C4-2B (cell line): ENCODE measurements at regions not wholly inside any gene's neighbourhood (a gene's known extent, or its start where the extent isn't known, plus 50 kb on each side); places are given as distances from the start of the nearest gene placed in this dataset.
A peak's percentile ranks its signal among the peaks of the same experiment; 100 is the strongest.

Experiments
- H3K27ac ChIP-seq: fragments of 450-650 bp; 2 replicates; pipeline ENCODE4 v1.5.1; 2017
- ZFX ChIP-seq: fragments of 450-650 bp; IDR thresholded peaks from 2 replicates; pipeline ENCODE4 v1.6.1; 2017
- TF ChIP-seq, protein P1 (sequence below): fragments of 450-650 bp; conservative IDR thresholded peaks from 2 replicates; pipeline ENCODE4 v1.5.1; 2017; ENCODE audit warnings: mild to moderate bottlenecking

DNA sequence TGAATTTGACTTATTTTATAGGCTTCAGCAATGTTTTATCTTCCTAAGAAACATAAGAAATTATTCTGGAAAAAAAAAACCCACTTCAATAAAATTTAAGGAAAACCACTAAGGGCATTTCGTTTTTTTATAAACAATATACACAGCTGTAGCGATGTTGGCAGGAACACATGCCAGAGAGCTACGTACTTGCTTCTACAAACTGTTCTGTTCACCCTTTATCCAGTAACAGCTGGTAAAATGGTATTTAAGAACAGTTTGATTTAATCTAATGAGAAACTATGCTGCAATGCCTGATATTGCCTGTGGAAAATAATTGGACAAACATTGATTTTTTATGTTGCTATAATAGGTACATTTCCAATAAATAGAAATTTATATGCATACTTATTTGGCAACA, 137.2 kb upstream of the DACH1 start:
- no peak overlapping the region for H3K27ac ChIP-seq
- TF ChIP-seq, protein P1, sequence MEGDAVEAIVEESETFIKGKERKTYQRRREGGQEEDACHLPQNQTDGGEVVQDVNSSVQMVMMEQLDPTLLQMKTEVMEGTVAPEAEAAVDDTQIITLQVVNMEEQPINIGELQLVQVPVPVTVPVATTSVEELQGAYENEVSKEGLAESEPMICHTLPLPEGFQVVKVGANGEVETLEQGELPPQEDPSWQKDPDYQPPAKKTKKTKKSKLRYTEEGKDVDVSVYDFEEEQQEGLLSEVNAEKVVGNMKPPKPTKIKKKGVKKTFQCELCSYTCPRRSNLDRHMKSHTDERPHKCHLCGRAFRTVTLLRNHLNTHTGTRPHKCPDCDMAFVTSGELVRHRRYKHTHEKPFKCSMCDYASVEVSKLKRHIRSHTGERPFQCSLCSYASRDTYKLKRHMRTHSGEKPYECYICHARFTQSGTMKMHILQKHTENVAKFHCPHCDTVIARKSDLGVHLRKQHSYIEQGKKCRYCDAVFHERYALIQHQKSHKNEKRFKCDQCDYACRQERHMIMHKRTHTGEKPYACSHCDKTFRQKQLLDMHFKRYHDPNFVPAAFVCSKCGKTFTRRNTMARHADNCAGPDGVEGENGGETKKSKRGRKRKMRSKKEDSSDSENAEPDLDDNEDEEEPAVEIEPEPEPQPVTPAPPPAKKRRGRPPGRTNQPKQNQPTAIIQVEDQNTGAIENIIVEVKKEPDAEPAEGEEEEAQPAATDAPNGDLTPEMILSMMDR, result no peak
- no peak for TF ChIP-seq ZFX

DNA sequence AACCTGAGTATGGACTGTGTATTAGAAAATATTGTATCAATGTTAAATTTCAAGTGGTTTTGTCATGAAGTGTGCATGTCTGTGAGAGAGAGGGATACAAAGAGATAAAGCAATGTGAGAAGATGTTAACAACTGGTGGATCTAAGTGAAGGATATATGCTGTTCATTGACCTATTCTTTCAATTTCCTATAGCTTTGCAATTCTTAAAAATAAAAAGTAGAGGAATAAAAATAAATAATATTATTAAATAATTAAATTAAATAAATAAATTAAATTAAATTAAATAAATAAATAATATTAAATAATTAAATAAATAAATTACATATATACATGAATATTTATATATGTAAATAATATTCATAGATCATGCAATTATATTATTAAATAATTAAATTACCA, 131.2 kb upstream of the DACH1 start:
- no peak for TF ChIP-seq ZFX
- TF ChIP-seq, protein P1, result no peak
- no peak overlapping the region for H3K27ac ChIP-seq

DNA sequence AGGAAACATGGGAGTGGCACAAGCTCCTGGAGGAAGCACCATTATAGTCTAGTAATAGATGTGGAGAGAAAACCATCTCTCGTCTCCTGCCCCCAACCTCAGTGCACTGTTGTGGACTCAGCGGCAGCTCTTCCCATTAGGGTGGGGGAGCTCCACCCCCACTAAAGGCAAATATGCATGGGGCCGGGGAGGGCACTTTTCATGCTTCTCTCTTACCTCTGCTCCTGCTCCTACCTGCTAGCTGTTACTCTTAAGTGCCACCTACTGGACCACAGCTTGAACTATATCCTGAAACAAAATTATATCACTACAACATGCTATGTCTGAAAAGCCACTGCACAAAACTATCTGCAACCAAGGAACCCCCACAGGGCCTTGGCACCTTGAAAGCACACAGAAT, 112.6 kb upstream of the DACH1 start:
- H3K27ac ChIP-seq, result no peak overlapping the region
- TF ChIP-seq ZFX, result no peak
- TF ChIP-seq, protein P1, result peak; percentile 26; the same call in 1 of the 2 replicates

DNA sequence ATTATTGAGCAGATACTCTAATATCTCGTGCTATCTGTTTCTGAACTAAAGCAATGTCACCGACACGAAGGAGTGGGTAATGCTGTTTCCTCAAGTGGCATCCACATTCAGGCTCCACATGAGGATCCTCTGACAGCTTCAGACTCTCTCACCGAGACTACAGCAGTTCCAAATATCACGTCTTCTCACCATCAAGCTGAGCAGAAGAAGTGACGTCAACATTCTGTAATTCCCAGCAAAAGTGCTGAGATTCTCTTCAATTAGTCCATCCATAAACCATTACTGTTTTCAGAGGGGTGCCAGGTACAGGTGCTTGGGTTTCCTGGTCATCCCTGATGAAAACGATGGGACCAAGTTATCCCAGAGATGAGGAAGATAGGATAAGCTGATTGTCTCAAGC, 110.0 kb upstream of the DACH1 start:
- H3K27ac ChIP-seq, result no peak overlapping the region
- TF ChIP-seq ZFX, result no peak
- TF ChIP-seq, protein P1, result no peak

DNA sequence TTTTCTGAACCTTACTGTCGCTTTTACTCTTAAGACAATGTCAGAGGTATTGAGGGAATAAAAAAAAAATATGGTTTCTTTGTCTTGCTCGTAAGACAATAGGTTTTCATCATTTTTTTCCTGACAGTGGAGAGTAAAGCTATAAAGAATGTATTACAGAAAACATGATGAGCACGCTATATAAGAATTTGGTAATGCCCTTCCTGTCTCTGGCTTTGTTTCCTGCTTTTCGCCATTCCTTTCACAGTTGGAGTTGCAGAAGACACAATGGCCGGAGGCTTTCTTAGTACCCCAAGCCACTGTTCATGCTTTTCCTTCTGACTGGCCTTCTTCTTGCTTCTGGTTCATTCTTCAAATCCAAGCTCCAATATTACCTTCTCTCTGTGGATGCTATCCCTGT, 101.0 kb upstream of the DACH1 start:
- no peak for TF ChIP-seq ZFX
- TF ChIP-seq, protein P1, result no peak
- H3K27ac ChIP-seq, result no peak overlapping the region

DNA sequence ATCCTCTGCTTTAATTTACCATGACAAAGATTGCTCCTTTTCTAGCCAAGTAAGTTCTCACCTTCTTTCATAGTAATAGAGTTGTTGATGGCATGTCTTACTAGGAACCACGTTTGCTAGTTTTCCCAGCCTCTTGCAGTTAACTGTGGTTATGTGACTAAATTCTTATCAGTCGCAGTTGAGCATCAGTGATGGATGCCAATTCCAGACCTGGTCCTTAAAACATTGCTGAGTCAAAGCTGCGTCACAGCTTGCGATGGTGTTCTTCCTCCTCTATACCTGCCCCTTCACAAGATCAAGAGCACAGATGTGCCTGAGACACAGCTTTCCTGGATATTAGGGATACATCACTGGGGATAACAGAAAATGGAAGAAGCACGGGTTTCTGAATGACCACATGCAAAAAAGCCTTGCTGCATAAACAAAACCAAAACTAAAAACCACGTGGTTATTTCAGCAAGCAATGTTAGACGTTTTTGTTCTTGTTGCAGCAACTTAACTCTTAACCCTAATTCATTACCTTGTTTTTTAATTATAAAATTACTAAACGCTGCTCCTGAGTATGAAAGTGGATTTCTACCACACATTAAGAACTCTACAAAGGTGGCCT, 97.6 kb upstream of the DACH1 start:
- TF ChIP-seq, protein P1, result no peak
- no peak for TF ChIP-seq ZFX
- no peak overlapping the region for H3K27ac ChIP-seq

DNA sequence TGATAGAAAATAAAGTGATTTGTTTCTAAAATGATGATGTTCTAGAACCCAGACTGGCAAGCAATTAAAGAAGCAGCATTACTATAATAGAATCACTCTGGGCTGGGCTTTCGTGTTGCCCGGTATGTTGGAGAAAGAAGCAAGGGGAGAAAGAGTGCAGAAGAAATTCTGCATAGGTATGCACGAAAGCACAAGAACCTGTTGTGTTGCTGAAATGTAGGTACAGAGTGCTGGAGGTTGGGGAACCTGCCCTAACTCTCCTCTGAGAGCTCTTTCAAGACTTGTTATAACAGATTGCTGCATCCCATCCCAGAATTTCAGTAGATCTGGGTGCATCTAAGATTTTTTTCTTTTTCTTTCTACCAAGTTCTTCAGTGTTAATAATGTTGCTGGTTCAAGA, 95.7 kb upstream of the DACH1 start:
- H3K27ac ChIP-seq, result no peak overlapping the region
- TF ChIP-seq, protein P1, result no peak
- no peak for TF ChIP-seq ZFX
